ENCODE measurements at regions not wholly inside any gene's neighbourhood (a gene's known extent, or its start where the extent isn't known, plus 50 kb on each side); places are given as distances from the start of the nearest gene placed in this dataset.

DNA sequence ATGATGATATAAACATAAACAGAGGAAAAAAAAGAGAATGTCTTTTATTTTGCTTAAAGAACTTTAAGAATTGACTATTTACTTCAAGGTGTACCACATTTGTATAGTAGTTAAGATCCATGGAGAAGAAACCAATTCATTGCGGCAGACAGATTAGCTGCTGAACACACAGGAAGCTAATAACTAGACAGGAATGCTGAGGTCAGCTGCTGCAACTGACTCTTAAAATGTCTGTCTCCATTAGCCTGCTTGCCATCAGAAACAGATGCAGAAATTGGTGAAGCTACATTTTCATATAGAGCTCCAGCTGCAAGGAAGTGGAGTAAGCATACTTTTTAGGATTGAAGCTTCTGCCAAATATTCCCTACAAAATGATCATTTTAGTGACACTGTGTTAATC lies 939.5 kb downstream of the EPHA7 start:
- Histone ChIP-seq H3K27ac (no peak overlapping the region), H3K27me3 (no peaks in the 10 kb centered on the region), H3K36me3 (no peaks in the 10 kb centered on the region), H3K9me3 (no peaks in the 10 kb centered on the region), H3K4me1 (no peaks in the 10 kb centered on the region), H3K4me3 (no peak overlapping the region)
- DNase-seq (ENCODE audit: low spot score in 2 of 2), result no peak
- TF ChIP-seq, protein P1, sequence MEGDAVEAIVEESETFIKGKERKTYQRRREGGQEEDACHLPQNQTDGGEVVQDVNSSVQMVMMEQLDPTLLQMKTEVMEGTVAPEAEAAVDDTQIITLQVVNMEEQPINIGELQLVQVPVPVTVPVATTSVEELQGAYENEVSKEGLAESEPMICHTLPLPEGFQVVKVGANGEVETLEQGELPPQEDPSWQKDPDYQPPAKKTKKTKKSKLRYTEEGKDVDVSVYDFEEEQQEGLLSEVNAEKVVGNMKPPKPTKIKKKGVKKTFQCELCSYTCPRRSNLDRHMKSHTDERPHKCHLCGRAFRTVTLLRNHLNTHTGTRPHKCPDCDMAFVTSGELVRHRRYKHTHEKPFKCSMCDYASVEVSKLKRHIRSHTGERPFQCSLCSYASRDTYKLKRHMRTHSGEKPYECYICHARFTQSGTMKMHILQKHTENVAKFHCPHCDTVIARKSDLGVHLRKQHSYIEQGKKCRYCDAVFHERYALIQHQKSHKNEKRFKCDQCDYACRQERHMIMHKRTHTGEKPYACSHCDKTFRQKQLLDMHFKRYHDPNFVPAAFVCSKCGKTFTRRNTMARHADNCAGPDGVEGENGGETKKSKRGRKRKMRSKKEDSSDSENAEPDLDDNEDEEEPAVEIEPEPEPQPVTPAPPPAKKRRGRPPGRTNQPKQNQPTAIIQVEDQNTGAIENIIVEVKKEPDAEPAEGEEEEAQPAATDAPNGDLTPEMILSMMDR (IDR thresholded peaks at IDR 0.05), result no peak
- intact Hi-C loops (cut with DNase I), result no loop called here

DNA sequence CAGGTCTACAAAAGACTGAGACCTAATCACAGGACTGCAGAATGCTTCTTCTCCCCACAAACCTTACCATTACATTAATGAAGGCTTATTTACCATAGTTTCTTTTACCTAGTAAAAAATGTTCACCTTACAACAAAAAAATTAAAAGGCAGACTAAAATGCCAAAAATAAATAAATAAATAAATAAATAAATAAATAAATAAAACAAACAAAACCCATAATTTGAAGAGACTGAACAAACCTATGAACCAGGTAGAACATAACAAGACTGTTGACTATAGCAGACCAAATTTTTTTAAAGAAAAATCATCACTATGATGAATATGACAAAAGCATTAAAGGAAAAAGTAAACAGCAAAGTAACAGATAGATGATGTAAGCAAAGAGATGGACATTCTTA lies 946.3 kb downstream of the EPHA7 start:
- H3K27ac ChIP-seq, result no peak overlapping the region
- H3K27me3 ChIP-seq, result no peaks in the 10 kb centered on the region
- no peak overlapping the region for H3K4me3 ChIP-seq
- no peaks in the 10 kb centered on the region for H3K9me3 ChIP-seq
- no peak for DNase-seq (ENCODE audit: low spot score in 2 of 2)
- intact Hi-C loops (cut with DNase I), result no loop called here
- no peaks in the 10 kb centered on the region for H3K4me1 ChIP-seq
- no peaks in the 10 kb centered on the region for H3K36me3 ChIP-seq
- TF ChIP-seq, protein P1 (IDR thresholded peaks at IDR 0.05), result no peak

DNA sequence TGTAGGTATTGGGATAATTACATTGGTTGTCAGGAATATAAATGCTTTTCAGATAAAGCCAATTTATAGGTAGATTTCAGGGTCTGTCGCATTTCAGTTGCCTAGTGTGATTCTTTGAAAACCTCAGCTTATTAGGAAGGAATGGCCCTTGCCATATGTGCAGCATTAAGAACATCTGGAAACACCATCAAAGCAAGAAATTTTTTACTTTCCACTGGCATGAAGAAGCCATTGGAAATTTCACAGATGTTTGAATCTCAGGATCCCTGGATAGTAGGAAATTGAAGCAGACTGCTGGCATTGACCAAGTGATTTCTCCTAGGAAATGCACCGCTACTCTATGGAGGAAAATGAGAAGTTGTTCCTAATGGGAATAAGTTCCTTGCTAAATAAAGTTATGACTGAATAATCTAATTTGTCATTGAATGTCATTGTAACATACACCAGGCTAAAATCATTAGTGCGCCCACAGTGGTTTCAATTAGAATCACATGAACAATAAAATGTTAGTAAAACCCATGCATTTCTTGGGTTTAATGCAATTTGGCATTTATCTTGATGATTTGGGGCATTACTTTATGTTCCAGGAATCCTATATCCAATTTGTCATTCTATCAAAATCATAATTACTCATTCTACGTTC lies 950.1 kb downstream of the EPHA7 start:
- H3K27ac ChIP-seq, result no peak overlapping the region
- no peaks in the 10 kb centered on the region for H3K4me1 ChIP-seq
- DNase-seq (ENCODE audit: low spot score in 2 of 2), result no peak
- no peaks in the 10 kb centered on the region for H3K36me3 ChIP-seq
- peaks cover 0 to 7% of the 10 kb centered on the region in 2 donors for H3K9me3 ChIP-seq
- no peak overlapping the region for H3K4me3 ChIP-seq
- TF ChIP-seq, protein P1 (IDR thresholded peaks at IDR 0.05), result no peak
- intact Hi-C loops (cut with DNase I), result no loop called here
- H3K27me3 ChIP-seq, result no peaks in the 10 kb centered on the region

DNA sequence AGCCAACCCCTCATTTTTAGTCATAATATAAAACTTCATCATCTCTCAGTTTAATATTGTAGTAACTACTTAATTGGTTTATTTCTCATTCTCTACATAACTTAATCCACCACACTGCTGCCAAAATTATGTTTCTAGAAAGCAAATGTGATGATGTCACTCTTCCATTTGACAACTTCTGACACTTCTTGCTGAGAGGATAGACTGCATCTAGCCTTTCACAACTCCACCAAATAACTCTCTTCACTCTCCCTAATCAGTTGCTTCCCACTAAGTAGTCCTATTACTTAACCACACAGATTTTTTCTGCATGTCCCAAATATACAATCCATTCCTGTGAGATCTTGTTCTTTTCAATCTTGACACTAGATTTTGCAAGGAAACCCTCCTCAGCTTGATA lies 951.3 kb downstream of the EPHA7 start:
- Histone ChIP-seq H3K27ac (no peak overlapping the region), H3K4me1 (no peaks in the 10 kb centered on the region), H3K27me3 (no peaks in the 10 kb centered on the region), H3K9me3 (peaks cover 0 to 7% of the 10 kb centered on the region in 2 donors), H3K4me3 (no peak overlapping the region), H3K36me3 (no peaks in the 10 kb centered on the region)
- intact Hi-C loops (cut with DNase I), result no loop called here
- TF ChIP-seq, protein P1 (IDR thresholded peaks at IDR 0.05), result no peak
- DNase-seq (ENCODE audit: low spot score in 2 of 2), result no peak

DNA sequence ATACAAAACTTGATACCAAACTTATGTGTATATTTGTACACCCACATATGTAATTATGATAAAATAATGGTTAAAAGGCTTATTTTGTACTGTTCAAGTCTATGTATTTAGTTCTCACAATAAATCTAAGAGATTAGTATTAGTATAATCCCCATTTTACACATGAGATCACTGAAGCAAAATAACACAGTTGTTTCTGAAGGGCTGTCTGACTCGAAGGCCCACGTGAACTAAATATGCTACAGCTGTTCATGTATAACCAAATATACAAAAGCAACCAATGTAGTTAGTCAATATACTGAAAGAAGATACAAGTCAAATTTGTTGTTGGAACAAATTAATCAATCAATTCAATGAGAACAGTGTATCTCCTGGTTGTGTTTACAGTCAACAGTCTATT lies 959.2 kb downstream of the EPHA7 start:
- no peak overlapping the region for H3K27ac ChIP-seq
- intact Hi-C loops (cut with DNase I), result no loop called here
- H3K36me3 ChIP-seq, result no peaks in the 10 kb centered on the region
- H3K27me3 ChIP-seq, result no peaks in the 10 kb centered on the region
- no peaks in the 10 kb centered on the region for H3K9me3 ChIP-seq
- TF ChIP-seq, protein P1 (IDR thresholded peaks at IDR 0.05), result no peak
- no peaks in the 10 kb centered on the region for H3K4me1 ChIP-seq
- DNase-seq (ENCODE audit: low spot score in 2 of 2), result no peak
- H3K4me3 ChIP-seq, result no peak overlapping the region

DNA sequence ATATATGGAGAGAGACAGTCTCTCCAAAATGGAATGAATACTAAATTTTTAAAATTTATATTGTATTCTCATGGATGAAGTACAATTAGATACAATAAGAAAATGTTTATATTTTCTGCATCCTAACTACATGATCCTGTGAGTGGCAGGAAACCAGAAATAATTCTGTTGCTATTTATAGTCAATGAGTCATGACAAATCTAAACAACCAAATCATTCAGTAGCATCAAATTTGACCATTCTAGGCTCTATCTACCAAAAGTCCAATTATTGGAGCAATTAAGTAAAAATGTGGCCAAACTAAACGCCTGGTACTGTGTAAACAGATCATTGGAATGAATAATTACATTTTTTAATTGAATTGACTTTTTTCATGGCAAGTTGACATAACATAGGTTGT lies 959.8 kb downstream of the EPHA7 start:
- Histone ChIP-seq H3K27ac (no peak overlapping the region), H3K27me3 (no peaks in the 10 kb centered on the region), H3K4me3 (no peak overlapping the region), H3K9me3 (no peaks in the 10 kb centered on the region), H3K36me3 (no peaks in the 10 kb centered on the region), H3K4me1 (no peaks in the 10 kb centered on the region)
- intact Hi-C loops (cut with DNase I), result no loop called here
- TF ChIP-seq, protein P1 (IDR thresholded peaks at IDR 0.05), result no peak
- DNase-seq (ENCODE audit: low spot score in 2 of 2), result no peak
